Activated T-helper 1 cell treated with anti-CD3 and anti-CD28 coated beads, Interleukin-12 subunit alpha, Interleukin-12 subunit beta, Interleukin-2, Interleukin-4 antibody, amounts not matched to agents 30 ng/mL and 10 ng/mL and 1 ng/mL, durations not matched to agents 14 hours and 24 hours and 36 hours (primary cell): ENCODE measurements at regions not wholly inside any gene's neighbourhood (a gene's known extent, or its start where the extent isn't known, plus 50 kb on each side); places are given as distances from the start of the nearest gene placed in this dataset.
"Not testable (repeated sequence)": the region's sequence is repeated elsewhere in the genome, so short reads cannot be mapped to it uniquely, and the experiment has no call there.

Experiments used
- DNase-seq: peaks from one replicate; pipeline ENCODE4 v3.0.0; 2021; ENCODE audit warnings: low spot score
- H3K27ac Mint-ChIP-seq: one replicate; pipeline ENCODE4 v1.8.0; 2021; ENCODE audit warnings: mild to moderate bottlenecking, mixed read lengths
- H3K27me3 Mint-ChIP-seq: one replicate; pipeline ENCODE4 v1.8.0; 2022; ENCODE audit warnings: mild to moderate bottlenecking, moderate library complexity, mixed read lengths; ENCODE audit not compliant: insufficient read depth
- H3K36me3 Mint-ChIP-seq: one replicate; pipeline ENCODE4 v1.8.0; 2021; ENCODE audit warnings: low read depth, mixed read lengths
- H3K4me1 Mint-ChIP-seq: one replicate; pipeline ENCODE4 v1.8.0; 2021; ENCODE audit warnings: low read depth, mixed read lengths
- H3K4me3 Mint-ChIP-seq: one replicate; pipeline ENCODE4 v1.8.0; 2021; ENCODE audit warnings: mild to moderate bottlenecking, moderate library complexity, mixed read lengths
- H3K9me3 Mint-ChIP-seq: one replicate; pipeline ENCODE4 v1.8.0; 2021; ENCODE audit warnings: mixed read lengths
- intact Hi-C: fragments of 100-400 bp; cut with micrococcal nuclease; formaldehyde crosslinking; loops from one replicate; pipeline ENCODE4 v1.15.1; 2024

- intact Hi-C loops, result no loop called here
- H3K36me3 Mint-ChIP-seq, result peaks cover 22% of the 10 kb centered on the region
Measured at GRCh38 chr12:31834150-31834549, 105.3 kb upstream of the AMN1 start.

GRCh38 chr12:31832740-31833729 lies 104.2 kb upstream of the AMN1 start:
- Mint-ChIP-seq H3K4me1 (peaks cover 22% of the 10 kb centered on the region), H3K9me3 (peaks cover 62% of the 10 kb centered on the region), H3K27me3 (no peaks in the 10 kb centered on the region), H3K4me3 (no peak overlapping the region), H3K27ac (peak overlapping the region; percentile 81), H3K36me3 (peaks cover 19% of the 10 kb centered on the region)
- intact Hi-C loops, result no loop called here
- DNase-seq, result peak; percentile 14

More at GRCh38 chr12:31834150-31834549, 105.3 kb upstream of the AMN1 start:
- no peak overlapping the region for H3K27ac Mint-ChIP-seq
- H3K9me3 Mint-ChIP-seq, result peaks cover 64% of the 10 kb centered on the region
- no peaks in the 10 kb centered on the region for H3K27me3 Mint-ChIP-seq
- DNase-seq, result no peak
- no peak overlapping the region for H3K4me3 Mint-ChIP-seq
- peaks cover 21% of the 10 kb centered on the region for H3K4me1 Mint-ChIP-seq

- Mint-ChIP-seq H3K27ac (peak overlapping the region; percentile 71), H3K9me3 (peaks cover 64% of the 10 kb centered on the region), H3K4me3 (no peak overlapping the region), H3K36me3 (peaks cover 28% of the 10 kb centered on the region), H3K4me1 (peaks cover 15% of the 10 kb centered on the region), H3K27me3 (no peaks in the 10 kb centered on the region)
- no peak for DNase-seq
- intact Hi-C loops, result no loop called here
Measured at GRCh38 chr12:31828071-31828470, 99.2 kb upstream of the AMN1 start.

DNA sequence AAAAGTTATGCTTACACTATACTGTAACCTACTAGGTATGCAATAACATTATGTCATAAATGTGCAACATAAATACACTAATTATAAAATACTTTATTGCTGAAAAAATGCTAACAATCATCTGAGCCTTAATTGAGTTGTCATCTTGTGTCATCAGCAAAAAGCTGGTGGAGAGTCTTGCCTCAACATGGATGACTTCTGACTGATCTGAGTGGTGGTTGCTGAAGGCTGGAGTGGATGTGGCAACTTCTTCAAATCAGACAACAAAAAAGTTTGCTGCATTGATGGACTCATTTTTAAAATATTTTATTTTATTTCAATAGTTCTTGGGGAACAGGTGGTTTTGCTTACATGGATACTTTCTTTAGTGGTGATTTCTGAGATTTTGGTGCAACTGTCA lies 93.9 kb upstream of the AMN1 start:
- Mint-ChIP-seq H3K36me3 (peaks cover 11% of the 10 kb centered on the region), H3K27ac (no peak overlapping the region), H3K4me1 (peaks cover 2% of the 10 kb centered on the region), H3K4me3 (no peak overlapping the region), H3K9me3 (peaks cover 24% of the 10 kb centered on the region), H3K27me3 (no peaks in the 10 kb centered on the region)
- intact Hi-C loops, result no loop called here
- DNase-seq, result no peak

- DNase-seq, result no peak
- no peak overlapping the region for H3K27ac Mint-ChIP-seq
- H3K27me3 Mint-ChIP-seq, result no peaks in the 10 kb centered on the region
- peaks cover 11% of the 10 kb centered on the region for H3K36me3 Mint-ChIP-seq
- intact Hi-C loops, result no loop called here
- peaks cover 22% of the 10 kb centered on the region for H3K9me3 Mint-ChIP-seq
- H3K4me3 Mint-ChIP-seq, result no peak overlapping the region
- no peaks in the 10 kb centered on the region for H3K4me1 Mint-ChIP-seq
Measured at GRCh38 chr12:31821484-31821883, 92.7 kb upstream of the AMN1 start.

GRCh38 chr12:31820832-31821231 lies 92.0 kb upstream of the AMN1 start:
- Mint-ChIP-seq H3K27ac (no peak overlapping the region), H3K27me3 (no peaks in the 10 kb centered on the region), H3K9me3 (peaks cover 19% of the 10 kb centered on the region), H3K4me1 (no peaks in the 10 kb centered on the region), H3K4me3 (no peak overlapping the region), H3K36me3 (peaks cover 8% of the 10 kb centered on the region)
- DNase-seq, result no peak
- intact Hi-C loops, result no loop called here

GRCh38 chr12:31819427-31819826 lies 90.6 kb upstream of the AMN1 start:
- Mint-ChIP-seq H3K27me3 (no peaks in the 10 kb centered on the region), H3K4me1 (no peaks in the 10 kb centered on the region), H3K9me3 (peaks cover 9% of the 10 kb centered on the region), H3K4me3 (no peak overlapping the region), H3K27ac (no peak overlapping the region), H3K36me3 (peaks cover 3% of the 10 kb centered on the region)
- DNase-seq, result no peak
- intact Hi-C loops, result no loop called here

GRCh38 chr12:31818623-31819268 lies 89.9 kb upstream of the AMN1 start:
- intact Hi-C loops, result no loop called here
- Mint-ChIP-seq H3K4me1 (no peaks in the 10 kb centered on the region), H3K36me3 (peaks cover under 1% of the 10 kb centered on the region), H3K27ac (no peak overlapping the region), H3K9me3 (peaks cover 2% of the 10 kb centered on the region), H3K4me3 (no peak overlapping the region), H3K27me3 (no peaks in the 10 kb centered on the region)
- no peak for DNase-seq

DNA sequence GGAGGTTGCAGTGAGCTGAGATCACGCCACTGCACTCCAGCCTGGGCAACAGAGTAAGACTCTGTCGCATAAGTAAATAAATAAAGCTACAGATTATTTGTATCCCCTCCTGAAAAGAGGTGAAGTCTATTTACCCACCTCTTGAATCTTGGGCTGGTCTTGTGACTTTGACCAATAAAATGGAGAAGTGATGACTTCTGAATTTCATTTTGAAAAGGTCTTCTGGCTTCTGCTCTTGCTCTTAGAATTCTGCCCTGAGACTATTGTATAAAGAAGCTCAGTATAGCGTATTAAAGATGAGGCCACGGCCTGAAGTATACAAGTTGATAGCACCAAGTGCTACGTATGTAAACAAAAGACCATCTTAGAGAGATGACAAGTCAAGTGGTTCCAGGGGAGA lies 88.3 kb upstream of the AMN1 start:
- H3K4me1 Mint-ChIP-seq, result peaks cover 8% of the 10 kb centered on the region
- no peaks in the 10 kb centered on the region for H3K9me3 Mint-ChIP-seq
- intact Hi-C loops, result no loop called here
- no peaks in the 10 kb centered on the region for H3K27me3 Mint-ChIP-seq
- no peak overlapping the region for H3K27ac Mint-ChIP-seq
- no peak for DNase-seq
- no peaks in the 10 kb centered on the region for H3K36me3 Mint-ChIP-seq
- no peak overlapping the region for H3K4me3 Mint-ChIP-seq

DNA sequence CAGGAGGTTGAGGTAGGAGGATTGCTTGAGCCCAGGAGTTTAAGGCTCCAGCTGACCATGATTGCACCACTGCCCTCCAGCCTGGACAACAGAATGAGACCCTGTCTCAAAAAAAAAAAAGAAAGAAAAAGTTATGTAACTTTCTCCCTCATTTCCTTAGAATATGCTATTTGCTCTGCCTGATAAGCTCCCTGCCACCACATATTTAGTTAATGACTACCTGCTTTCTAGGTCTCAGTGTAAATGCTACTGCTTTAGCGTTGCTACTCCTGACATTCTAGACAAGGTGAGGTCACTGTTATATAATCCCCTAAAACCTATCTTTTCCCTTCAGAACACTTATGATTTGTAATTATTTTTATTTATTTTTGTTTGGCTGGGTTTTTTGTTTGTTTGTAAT lies 86.3 kb upstream of the AMN1 start:
- no peaks in the 10 kb centered on the region for H3K36me3 Mint-ChIP-seq
- H3K4me3 Mint-ChIP-seq, result no peak overlapping the region
- intact Hi-C loops, result no loop called here
- peaks cover 14% of the 10 kb centered on the region for H3K4me1 Mint-ChIP-seq
- H3K27me3 Mint-ChIP-seq, result no peaks in the 10 kb centered on the region
- H3K27ac Mint-ChIP-seq, result no peak overlapping the region
- no peaks in the 10 kb centered on the region for H3K9me3 Mint-ChIP-seq
- DNase-seq, result no peak

- Mint-ChIP-seq H3K9me3 (no peaks in the 10 kb centered on the region), H3K27me3 (no peaks in the 10 kb centered on the region), H3K4me1 (peaks cover 14% of the 10 kb centered on the region), H3K4me3 (no peak overlapping the region), H3K27ac (no peak overlapping the region), H3K36me3 (peaks cover 2% of the 10 kb centered on the region)
- intact Hi-C loops, result no loop called here
- no peak for DNase-seq
Measured at GRCh38 chr12:31813305-31813704, 84.5 kb upstream of the AMN1 start.

DNA sequence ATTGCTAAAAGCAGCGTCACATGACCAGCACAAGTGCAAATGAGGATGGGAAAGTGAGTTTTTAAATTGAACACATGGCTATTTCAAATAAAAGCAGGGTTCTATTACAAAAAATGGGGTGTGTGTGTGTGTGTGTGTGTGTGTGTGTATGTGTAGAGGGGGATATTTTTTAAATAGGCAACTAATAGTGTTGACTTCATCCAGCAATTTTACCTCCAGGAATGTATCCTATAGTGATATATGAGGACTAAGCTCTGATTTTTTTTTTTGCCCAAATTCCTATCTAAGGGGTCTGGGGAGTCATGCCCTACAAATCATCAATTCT lies 78.9 kb upstream of the AMN1 start:
- peaks cover 3% of the 10 kb centered on the region for H3K9me3 Mint-ChIP-seq
- intact Hi-C loops, result no loop called here
- no peak overlapping the region for H3K4me3 Mint-ChIP-seq
- H3K27ac Mint-ChIP-seq, result no peak overlapping the region
- DNase-seq, result no peak
- no peaks in the 10 kb centered on the region for H3K27me3 Mint-ChIP-seq
- H3K36me3 Mint-ChIP-seq, result peaks cover 5% of the 10 kb centered on the region
- H3K4me1 Mint-ChIP-seq, result peaks cover 42% of the 10 kb centered on the region

GRCh38 chr12:31807081-31807772 lies 78.4 kb upstream of the AMN1 start:
- H3K27ac Mint-ChIP-seq, result peak overlapping the region; percentile 61
- DNase-seq, H3K36me3 Mint-ChIP-seq, H3K27me3 Mint-ChIP-seq, intact Hi-C loops, H3K4me3 Mint-ChIP-seq, H3K9me3 Mint-ChIP-seq: not testable (repeated sequence)
- peaks cover 42% of the 10 kb centered on the region for H3K4me1 Mint-ChIP-seq
